ENCODE measurements at regions not wholly inside any gene's neighbourhood (a gene's known extent, or its start where the extent isn't known, plus 50 kb on each side); places are given as distances from the start of the nearest gene placed in this dataset.

- no peak for DNase-seq (ENCODE audit: extremely low spot score in 2 of 2)
- Histone ChIP-seq H3K4me3 (no peak overlapping the region), H3K27me3 (no peaks in the 10 kb centered on the region), H3K4me1 (peaks cover 10% of the 10 kb centered on the region), H3K9me3 (no peaks in the 10 kb centered on the region), H3K27ac (no peak overlapping the region), H3K36me3 (no peaks in the 10 kb centered on the region)
- TF ChIP-seq POLR2AphosphoS5 (IDR thresholded peaks at IDR 0.05; ENCODE audit: insufficient read depth in 1 of 2, low read depth in 1 of 2) (no peak), CTCF (IDR thresholded peaks at IDR 0.05) (no peak), POLR2A (IDR thresholded peaks at IDR 0.05) (no peak)
- intact Hi-C loops (cut with DNase I): no loop called here
Observed at GRCh38 chr5:67317603-67318002, 121.0 kb upstream of the CD180 start.

- TF ChIP-seq POLR2AphosphoS5 (IDR thresholded peaks at IDR 0.05; ENCODE audit: insufficient read depth in 1 of 2, low read depth in 1 of 2) (no peak), POLR2A (IDR thresholded peaks at IDR 0.05) (no peak), CTCF (IDR thresholded peaks at IDR 0.05) (no peak)
- DNase-seq (ENCODE audit: extremely low spot score in 2 of 2): no peak
- H3K36me3 ChIP-seq: no peaks in the 10 kb centered on the region
- no peaks in the 10 kb centered on the region for H3K27me3 ChIP-seq
- peaks cover 10% of the 10 kb centered on the region for H3K4me1 ChIP-seq
- H3K4me3 ChIP-seq: no peak overlapping the region
- no peaks in the 10 kb centered on the region for H3K9me3 ChIP-seq
- H3K27ac ChIP-seq: no peak overlapping the region
- intact Hi-C loops (cut with DNase I): no loop called here
Observed at GRCh38 chr5:67316695-67317094, 120.1 kb upstream of the CD180 start.

- Histone ChIP-seq H3K9me3 (no peaks in the 10 kb centered on the region), H3K27me3 (no peaks in the 10 kb centered on the region), H3K27ac (peak overlapping the region; percentile 54), H3K4me1 (peaks cover 10% of the 10 kb centered on the region), H3K4me3 (no peak overlapping the region), H3K36me3 (no peaks in the 10 kb centered on the region)
- no peak for TF ChIP-seq POLR2AphosphoS5 (IDR thresholded peaks at IDR 0.05; ENCODE audit: insufficient read depth in 1 of 2, low read depth in 1 of 2)
- TF ChIP-seq CTCF (IDR thresholded peaks at IDR 0.05): no peak
- TF ChIP-seq POLR2A (IDR thresholded peaks at IDR 0.05): no peak
- no peak for DNase-seq (ENCODE audit: extremely low spot score in 2 of 2)
- intact Hi-C loops (cut with DNase I): no loop called here
Observed at GRCh38 chr5:67315082-67315989, 118.7 kb upstream of the CD180 start.

- no peaks in the 10 kb centered on the region for H3K36me3 ChIP-seq
- H3K27me3 ChIP-seq: peaks cover 3% of the 10 kb centered on the region
- intact Hi-C loops (cut with DNase I): no loop called here
- H3K9me3 ChIP-seq: no peaks in the 10 kb centered on the region
- H3K4me3 ChIP-seq: no peak overlapping the region
- DNase-seq (ENCODE audit: extremely low spot score in 2 of 2): no peak
- TF ChIP-seq POLR2A (IDR thresholded peaks at IDR 0.05): no peak
- TF ChIP-seq POLR2AphosphoS5 (IDR thresholded peaks at IDR 0.05; ENCODE audit: insufficient read depth in 1 of 2, low read depth in 1 of 2): no peak
- no peak for TF ChIP-seq CTCF (IDR thresholded peaks at IDR 0.05)
- no peak overlapping the region for H3K27ac ChIP-seq
- peaks cover 10% of the 10 kb centered on the region for H3K4me1 ChIP-seq
Observed at GRCh38 chr5:67311701-67312100, 115.1 kb upstream of the CD180 start.

DNA sequence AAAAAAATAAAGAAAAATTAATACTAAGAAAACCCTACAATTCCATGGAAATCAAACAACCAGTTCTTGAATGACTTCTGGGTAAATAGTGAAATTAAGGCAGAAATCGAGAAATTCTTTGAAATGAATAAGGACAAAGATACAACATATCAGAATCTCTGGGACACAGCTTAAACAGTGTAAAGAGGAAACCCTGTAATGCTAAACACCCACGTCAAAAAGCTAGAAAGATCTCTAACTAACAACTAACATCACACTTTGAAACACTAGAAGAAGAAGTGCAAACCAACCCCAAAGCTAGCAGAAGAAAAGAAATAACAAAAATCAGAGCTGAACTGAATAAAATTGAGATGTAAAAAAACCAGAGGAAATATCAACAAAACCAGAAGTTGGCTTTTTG, 114.6 kb upstream of the CD180 start:
- H3K27me3 ChIP-seq: peaks cover 3% of the 10 kb centered on the region
- no peaks in the 10 kb centered on the region for H3K36me3 ChIP-seq
- no peak overlapping the region for H3K4me3 ChIP-seq
- intact Hi-C loops (cut with DNase I): no loop called here
- no peak for DNase-seq (ENCODE audit: extremely low spot score in 2 of 2)
- TF ChIP-seq CTCF (IDR thresholded peaks at IDR 0.05) (no peak), POLR2A (IDR thresholded peaks at IDR 0.05) (no peak), POLR2AphosphoS5 (IDR thresholded peaks at IDR 0.05; ENCODE audit: insufficient read depth in 1 of 2, low read depth in 1 of 2) (no peak)
- H3K9me3 ChIP-seq: no peaks in the 10 kb centered on the region
- peaks cover 14% of the 10 kb centered on the region for H3K4me1 ChIP-seq
- no peak overlapping the region for H3K27ac ChIP-seq

All from vagina (tissue), 2 donors.